SU-DHL-6 (cell line): ENCODE measurements at regions not wholly inside any gene's neighbourhood (a gene's known extent, or its start where the extent isn't known, plus 50 kb on each side); places are given as distances from the start of the nearest gene placed in this dataset.

ENCODE experiments used
- H2AFZ ChIP-seq: fragments of 200-600 bp; sonication (generic); 2 replicates; pipeline ENCODE4 v1.6.1; 2014; ENCODE audit warnings: low read depth, mild to moderate bottlenecking, moderate library complexity, mixed read lengths, antibody characterized with exemption, low read length; ENCODE audit not compliant: severe bottlenecking
- H3F3A ChIP-seq: fragments of 200-600 bp; shearing (Covaris generic); 2 replicates; pipeline ENCODE4 v1.6.0; 2016; ENCODE audit warnings: antibody characterized with exemption, mild to moderate bottlenecking; ENCODE audit not compliant: insufficient read depth
- H3K27ac ChIP-seq: fragments of 200-600 bp; sonication (generic); 2 replicates; pipeline ENCODE4 v1.5.1; 2016; ENCODE audit warnings: low read depth, mild to moderate bottlenecking, low read length, moderate library complexity, mixed read lengths
- H3K27me3 ChIP-seq: fragments of 200-600 bp; sonication (generic), shearing (Covaris generic); 2 replicates; pipeline ENCODE4 v1.6.0; 2014; ENCODE audit warnings: mild to moderate bottlenecking, low read length
- H3K36me3 ChIP-seq: fragments of 200-600 bp; sonication (generic); 2 replicates; pipeline ENCODE4 v1.6.1; 2014; ENCODE audit warnings: mild to moderate bottlenecking, low read length, mixed read lengths
- H3K4me2 ChIP-seq: fragments of 300-600, 200-600 bp; shearing (Covaris generic), sonication (generic); 2 replicates; pipeline ENCODE4 v1.6.0; 2014; ENCODE audit warnings: low read length, low read depth, mild to moderate bottlenecking; ENCODE audit not compliant: poor library complexity, severe bottlenecking
- H3K4me3 ChIP-seq: fragments of 200-600 bp; sonication (generic); 2 replicates; pipeline ENCODE4 v1.5.1; 2014; ENCODE audit warnings: antibody characterized with exemption, low read length, mild to moderate bottlenecking, mixed read lengths; ENCODE audit not compliant: insufficient read depth, poor library complexity, severe bottlenecking
- H3K79me2 ChIP-seq: fragments of 200-600 bp; sonication (generic); 2 replicates; pipeline ENCODE4 v1.6.1; 2014; ENCODE audit warnings: mild to moderate bottlenecking, low read length, moderate library complexity; ENCODE audit not compliant: insufficient read depth
- H3K9ac ChIP-seq: fragments of 200-600 bp; sonication (generic); 2 replicates; pipeline ENCODE4 v1.7.0; 2014; ENCODE audit warnings: mild to moderate bottlenecking, low read length
- H3K9me2 ChIP-seq: fragments of 200-600 bp; sonication (generic); replicated peaks from 2 replicates; pipeline ENCODE4 v1.6.1; 2014; ENCODE audit warnings: low read length; ENCODE audit not compliant: insufficient read depth
- H3K9me3 ChIP-seq: fragments of 200-600 bp; sonication (generic); 2 replicates; pipeline ENCODE4 v1.6.1; 2014; ENCODE audit warnings: low read length, mixed read lengths; ENCODE audit not compliant: insufficient read depth
- H4K20me1 ChIP-seq: fragments of 200-600 bp; sonication (generic); 2 replicates; pipeline ENCODE4 v1.6.1; 2014; ENCODE audit warnings: low read depth, mild to moderate bottlenecking, antibody characterized with exemption, low read length, moderate library complexity, mixed read lengths
- CTCF ChIP-seq: fragments of 200-600 bp; sonication (generic); IDR thresholded peaks from one replicate; pipeline ENCODE4 v1.5.1; 2017; ENCODE audit warnings: antibody characterized with exemption, mild to moderate bottlenecking, low read length, moderate library complexity; ENCODE audit not compliant: insufficient read depth, poor library complexity, severe bottlenecking
- EZH2phosphoT487 ChIP-seq: fragments of 200-600 bp; sonication (generic), shearing (Covaris generic); conservative IDR thresholded peaks from 2 replicates; pipeline ENCODE4 v1.6.1; 2018; ENCODE audit warnings: mild to moderate bottlenecking, antibody characterized with exemption, low read length, moderate library complexity, mixed read lengths

- no peak overlapping the region for H3K9ac ChIP-seq
- no peak overlapping the region for H3K27ac ChIP-seq
- no peak overlapping the region for H3K4me2 ChIP-seq
- H3F3A ChIP-seq = no peaks in the 10 kb centered on the region
- no peak for TF ChIP-seq CTCF
- TF ChIP-seq EZH2phosphoT487 = no peak
- H3K27me3 ChIP-seq = no peaks in the 10 kb centered on the region
- no peak overlapping the region for H3K4me3 ChIP-seq
- no peaks in the 10 kb centered on the region for H3K9me2 ChIP-seq
- no peaks in the 10 kb centered on the region for H3K79me2 ChIP-seq
- H3K9me3 ChIP-seq = no peaks in the 10 kb centered on the region
- no peaks in the 10 kb centered on the region for H4K20me1 ChIP-seq
- no peak overlapping the region for H2AFZ ChIP-seq
- H3K36me3 ChIP-seq = no peaks in the 10 kb centered on the region
These were observed 448.1 kb upstream of the PODXL start for GRCh38 chr7:132004529-132004928.

- Histone ChIP-seq H3K9ac (no peak overlapping the region), H3K9me3 (no peaks in the 10 kb centered on the region), H2AFZ (no peak overlapping the region), H3K4me2 (no peak overlapping the region), H4K20me1 (no peaks in the 10 kb centered on the region), H3K27ac (no peak overlapping the region), H3K4me3 (no peak overlapping the region), H3K27me3 (no peaks in the 10 kb centered on the region), H3K36me3 (no peaks in the 10 kb centered on the region), H3F3A (no peaks in the 10 kb centered on the region), H3K79me2 (no peaks in the 10 kb centered on the region), H3K9me2 (no peaks in the 10 kb centered on the region)
- no peak for TF ChIP-seq CTCF
- TF ChIP-seq EZH2phosphoT487 = no peak
These were observed 446.0 kb upstream of the PODXL start for GRCh38 chr7:132002343-132002968.

- no peak overlapping the region for H3K9ac ChIP-seq
- no peak for TF ChIP-seq CTCF
- no peak for TF ChIP-seq EZH2phosphoT487
- no peak overlapping the region for H2AFZ ChIP-seq
- H3K4me2 ChIP-seq = no peak overlapping the region
- H3K27me3 ChIP-seq = no peaks in the 10 kb centered on the region
- H3K36me3 ChIP-seq = no peaks in the 10 kb centered on the region
- no peak overlapping the region for H3K4me3 ChIP-seq
- no peak overlapping the region for H3K27ac ChIP-seq
- H3K9me3 ChIP-seq = no peaks in the 10 kb centered on the region
- H3K79me2 ChIP-seq = no peaks in the 10 kb centered on the region
- H3F3A ChIP-seq = no peaks in the 10 kb centered on the region
- H3K9me2 ChIP-seq = no peaks in the 10 kb centered on the region
- H4K20me1 ChIP-seq = no peaks in the 10 kb centered on the region
These were observed 444.7 kb upstream of the PODXL start for GRCh38 chr7:132001146-132001545.
